ENCODE measurements at regions not wholly inside any gene's neighbourhood (a gene's known extent, or its start where the extent isn't known, plus 50 kb on each side); places are given as distances from the start of the nearest gene placed in this dataset.

- H3K4me3 Mint-ChIP-seq, result no peak overlapping the region
- peaks cover 5% of the 10 kb centered on the region for H3K9me3 Mint-ChIP-seq
- peaks cover 2% of the 10 kb centered on the region for H3K27me3 Mint-ChIP-seq (ENCODE audit: insufficient read depth)
- intact Hi-C loops (cut with micrococcal nuclease), result no loop called here
- H3K27ac Mint-ChIP-seq, result no peak overlapping the region
- no peak for DNase-seq (ENCODE audit: low spot score)
- H3K4me1 Mint-ChIP-seq (ENCODE audit: low read depth), result peaks cover 23% of the 10 kb centered on the region
- peaks cover 20% of the 10 kb centered on the region for H3K36me3 Mint-ChIP-seq (ENCODE audit: low read depth)
Measured at GRCh38 chr21:31450980-31451379, 106.9 kb upstream of the TIAM1 start.

DNA sequence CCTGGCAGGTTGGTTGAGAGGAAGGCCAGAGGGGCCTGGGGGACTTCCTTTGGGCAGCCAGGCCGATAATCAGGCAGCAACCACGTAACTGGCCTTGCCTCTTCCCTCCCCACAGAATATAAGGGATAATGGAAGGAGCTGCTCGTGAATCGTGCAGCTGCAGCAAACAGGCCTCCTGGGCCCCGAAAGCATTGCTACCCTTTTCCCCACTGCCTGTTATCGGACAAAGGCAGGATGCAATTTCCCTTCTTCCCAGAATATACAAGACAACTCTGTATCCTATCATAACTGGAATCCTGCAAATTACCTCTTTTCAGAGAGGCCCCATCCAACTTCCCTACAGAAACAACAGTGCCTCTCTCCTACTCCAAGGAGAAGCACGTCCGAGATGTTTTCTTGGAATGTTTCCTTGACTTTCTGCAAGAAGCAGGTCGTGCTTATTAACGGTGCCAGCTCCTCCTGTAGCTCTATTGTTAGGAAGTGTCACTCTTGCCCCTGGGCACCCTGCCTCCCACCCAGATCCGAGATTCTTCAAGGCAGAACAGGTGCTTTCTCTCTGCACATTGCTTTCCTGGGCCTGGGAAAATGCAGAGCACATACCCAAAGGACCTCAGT, 106.0 kb upstream of the TIAM1 start:
- peaks cover 5% of the 10 kb centered on the region for H3K9me3 Mint-ChIP-seq
- intact Hi-C loops (cut with micrococcal nuclease), result loop anchor here (5.0 kb wide), 3 partner anchors 57 to 253 kb away; no protein-coding TSS in a partner anchor
- no peak for DNase-seq (ENCODE audit: low spot score)
- no peak overlapping the region for H3K4me3 Mint-ChIP-seq
- peaks cover 22% of the 10 kb centered on the region for H3K36me3 Mint-ChIP-seq (ENCODE audit: low read depth)
- peaks cover 2% of the 10 kb centered on the region for H3K27me3 Mint-ChIP-seq (ENCODE audit: insufficient read depth)
- no peak overlapping the region for H3K27ac Mint-ChIP-seq
- H3K4me1 Mint-ChIP-seq (ENCODE audit: low read depth), result peaks cover 32% of the 10 kb centered on the region

DNA sequence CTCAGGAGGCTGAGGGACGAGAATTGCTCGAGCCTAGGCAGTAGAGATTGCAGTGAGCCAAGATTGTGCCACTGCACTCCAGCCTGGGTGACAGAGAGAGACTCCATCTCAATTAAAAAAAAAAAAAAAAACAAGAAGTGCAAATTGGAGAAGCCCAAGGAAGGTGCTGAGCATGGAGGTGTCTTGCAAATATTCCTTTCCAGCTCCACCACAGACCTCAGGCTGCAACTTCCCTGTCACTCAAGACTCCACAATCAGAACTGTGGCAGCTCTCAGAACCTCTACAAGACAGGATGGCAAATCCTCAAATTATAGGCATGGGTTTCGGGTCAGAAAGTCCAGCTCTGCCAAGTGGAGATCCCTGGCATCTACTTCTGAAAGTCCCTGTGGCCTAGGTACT, 104.4 kb upstream of the TIAM1 start:
- Mint-ChIP-seq H3K9me3 (peaks cover 5% of the 10 kb centered on the region), H3K36me3 (ENCODE audit: low read depth) (peaks cover 24% of the 10 kb centered on the region), H3K4me1 (ENCODE audit: low read depth) (peaks cover 41% of the 10 kb centered on the region), H3K4me3 (no peak overlapping the region), H3K27me3 (ENCODE audit: insufficient read depth) (peaks cover 4% of the 10 kb centered on the region), H3K27ac (no peak overlapping the region)
- intact Hi-C loops (cut with micrococcal nuclease), result loop anchor here (5.0 kb wide), 3 partner anchors 59 to 251 kb away; no protein-coding TSS in a partner anchor
- DNase-seq (ENCODE audit: low spot score), result no peak

GRCh38 chr21:31447505-31447904, 103.4 kb upstream of the TIAM1 start:
- intact Hi-C loops (cut with micrococcal nuclease), result loop anchor here (2.0 to 5.0 kb wide), 4 partner anchors 21 to 250 kb away; no protein-coding TSS in a partner anchor
- H3K4me1 Mint-ChIP-seq (ENCODE audit: low read depth), result peaks cover 46% of the 10 kb centered on the region
- H3K4me3 Mint-ChIP-seq, result no peak overlapping the region
- H3K9me3 Mint-ChIP-seq, result peaks cover 6% of the 10 kb centered on the region
- H3K27me3 Mint-ChIP-seq (ENCODE audit: insufficient read depth), result peaks cover 4% of the 10 kb centered on the region
- no peak overlapping the region for H3K27ac Mint-ChIP-seq
- peaks cover 24% of the 10 kb centered on the region for H3K36me3 Mint-ChIP-seq (ENCODE audit: low read depth)
- DNase-seq (ENCODE audit: low spot score), result no peak

- H3K27me3 Mint-ChIP-seq (ENCODE audit: insufficient read depth), result peaks cover 6% of the 10 kb centered on the region
- peaks cover 8% of the 10 kb centered on the region for H3K9me3 Mint-ChIP-seq
- H3K4me1 Mint-ChIP-seq (ENCODE audit: low read depth), result peaks cover 47% of the 10 kb centered on the region
- peak overlapping the region; percentile 68 for H3K4me3 Mint-ChIP-seq
- DNase-seq (ENCODE audit: low spot score), result peak; percentile 49
- peaks cover 22% of the 10 kb centered on the region for H3K36me3 Mint-ChIP-seq (ENCODE audit: low read depth)
- peak overlapping the region; percentile 91 for H3K27ac Mint-ChIP-seq
- intact Hi-C loops (cut with micrococcal nuclease), result loop anchor here (2.0 to 5.0 kb wide), 4 partner anchors 20 to 249 kb away; no protein-coding TSS in a partner anchor
Measured at GRCh38 chr21:31446226-31446855, 102.3 kb upstream of the TIAM1 start.

DNA sequence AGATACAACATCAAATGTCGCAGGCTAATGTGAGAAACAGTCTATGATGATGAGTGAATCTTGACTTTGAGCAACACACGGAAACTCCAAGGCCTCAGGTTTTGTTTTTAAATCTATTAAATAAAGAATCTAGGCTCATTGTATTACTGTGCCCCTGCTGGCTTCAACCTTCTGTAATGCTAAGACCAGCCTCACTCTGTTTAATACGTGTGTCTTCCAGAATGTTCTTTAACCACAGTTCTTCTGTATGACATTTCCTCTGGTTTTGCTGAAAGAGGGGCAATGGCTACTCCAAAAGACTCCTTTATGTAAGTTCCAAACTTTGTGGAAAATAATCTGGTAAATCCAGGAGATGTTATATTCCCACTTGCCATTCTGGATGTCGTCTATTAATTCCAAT, 101.1 kb upstream of the TIAM1 start:
- no peak for DNase-seq (ENCODE audit: low spot score)
- no peak overlapping the region for H3K4me3 Mint-ChIP-seq
- H3K9me3 Mint-ChIP-seq, result peaks cover 12% of the 10 kb centered on the region
- intact Hi-C loops (cut with micrococcal nuclease), result loop anchor here (5.0 kb wide), 3 partner anchors 62 to 248 kb away; no protein-coding TSS in a partner anchor
- H3K36me3 Mint-ChIP-seq (ENCODE audit: low read depth), result peaks cover 21% of the 10 kb centered on the region
- H3K4me1 Mint-ChIP-seq (ENCODE audit: low read depth), result peaks cover 47% of the 10 kb centered on the region
- H3K27ac Mint-ChIP-seq, result no peak overlapping the region
- H3K27me3 Mint-ChIP-seq (ENCODE audit: insufficient read depth), result peaks cover 7% of the 10 kb centered on the region

GRCh38 chr21:31443736-31444521, 99.9 kb upstream of the TIAM1 start:
- no peak overlapping the region for H3K27ac Mint-ChIP-seq
- intact Hi-C loops (cut with micrococcal nuclease), result no loop called here
- H3K9me3 Mint-ChIP-seq, result peaks cover 21% of the 10 kb centered on the region
- no peak overlapping the region for H3K4me3 Mint-ChIP-seq
- no peak for DNase-seq (ENCODE audit: low spot score)
- H3K27me3 Mint-ChIP-seq (ENCODE audit: insufficient read depth), result peaks cover 14% of the 10 kb centered on the region
- H3K36me3 Mint-ChIP-seq (ENCODE audit: low read depth), result peaks cover 28% of the 10 kb centered on the region
- peaks cover 47% of the 10 kb centered on the region for H3K4me1 Mint-ChIP-seq (ENCODE audit: low read depth)

GRCh38 chr21:31442339-31442738, 98.3 kb upstream of the TIAM1 start:
- no peak overlapping the region for H3K4me3 Mint-ChIP-seq
- intact Hi-C loops (cut with micrococcal nuclease), result no loop called here
- peaks cover 14% of the 10 kb centered on the region for H3K27me3 Mint-ChIP-seq (ENCODE audit: insufficient read depth)
- H3K27ac Mint-ChIP-seq, result no peak overlapping the region
- peaks cover 26% of the 10 kb centered on the region for H3K36me3 Mint-ChIP-seq (ENCODE audit: low read depth)
- peaks cover 38% of the 10 kb centered on the region for H3K4me1 Mint-ChIP-seq (ENCODE audit: low read depth)
- DNase-seq (ENCODE audit: low spot score), result no peak
- H3K9me3 Mint-ChIP-seq, result peaks cover 21% of the 10 kb centered on the region

DNA sequence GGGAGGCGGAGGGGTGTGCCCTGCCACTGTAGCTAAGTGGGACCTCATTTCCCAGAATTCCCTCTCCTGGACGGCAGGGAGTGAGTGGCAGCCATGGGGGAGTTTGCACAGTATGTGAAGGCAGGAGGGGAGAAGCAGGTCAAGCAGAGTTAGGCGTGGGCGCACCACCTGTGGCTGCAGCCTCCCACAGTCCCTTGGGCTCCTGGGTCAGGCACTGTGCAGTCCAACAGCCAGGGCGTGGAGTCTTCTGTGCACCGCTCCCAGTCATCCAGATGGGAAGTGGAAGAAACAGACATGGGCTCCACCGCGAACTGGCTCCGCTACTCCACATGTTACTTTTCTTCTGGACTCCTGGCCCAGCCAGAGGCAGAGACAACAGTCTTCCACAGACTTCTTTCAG, 85.4 kb upstream of the TIAM1 start:
- Mint-ChIP-seq H3K4me1 (ENCODE audit: low read depth) (peaks cover 16% of the 10 kb centered on the region), H3K4me3 (no peak overlapping the region), H3K9me3 (no peaks in the 10 kb centered on the region), H3K36me3 (ENCODE audit: low read depth) (peaks cover 5% of the 10 kb centered on the region), H3K27me3 (ENCODE audit: insufficient read depth) (peaks cover 9% of the 10 kb centered on the region), H3K27ac (no peak overlapping the region)
- DNase-seq (ENCODE audit: low spot score), result no peak
- intact Hi-C loops (cut with micrococcal nuclease), result no loop called here

GRCh38 chr21:31426235-31426797, 82.3 kb upstream of the TIAM1 start:
- H3K27ac Mint-ChIP-seq, result peak overlapping the region; percentile 64
- peaks cover 10% of the 10 kb centered on the region for H3K27me3 Mint-ChIP-seq (ENCODE audit: insufficient read depth)
- H3K4me1 Mint-ChIP-seq (ENCODE audit: low read depth), result peaks cover 16% of the 10 kb centered on the region
- DNase-seq (ENCODE audit: low spot score), result peak; percentile 2
- peak overlapping the region; percentile 50 for H3K4me3 Mint-ChIP-seq
- peaks cover 8% of the 10 kb centered on the region for H3K36me3 Mint-ChIP-seq (ENCODE audit: low read depth)
- H3K9me3 Mint-ChIP-seq, result no peaks in the 10 kb centered on the region
- intact Hi-C loops (cut with micrococcal nuclease), result loop anchor here (1.0 to 2.0 kb wide), 11 partner anchors 20 to 294 kb away; no protein-coding TSS in a partner anchor

GRCh38 chr21:31425138-31425537, 81.1 kb upstream of the TIAM1 start:
- intact Hi-C loops (cut with micrococcal nuclease), result no loop called here
- no peak for DNase-seq (ENCODE audit: low spot score)
- Mint-ChIP-seq H3K9me3 (no peaks in the 10 kb centered on the region), H3K4me3 (no peak overlapping the region), H3K27ac (no peak overlapping the region), H3K36me3 (ENCODE audit: low read depth) (peaks cover 10% of the 10 kb centered on the region), H3K27me3 (ENCODE audit: insufficient read depth) (peaks cover 8% of the 10 kb centered on the region), H3K4me1 (ENCODE audit: low read depth) (peaks cover 16% of the 10 kb centered on the region)

DNA sequence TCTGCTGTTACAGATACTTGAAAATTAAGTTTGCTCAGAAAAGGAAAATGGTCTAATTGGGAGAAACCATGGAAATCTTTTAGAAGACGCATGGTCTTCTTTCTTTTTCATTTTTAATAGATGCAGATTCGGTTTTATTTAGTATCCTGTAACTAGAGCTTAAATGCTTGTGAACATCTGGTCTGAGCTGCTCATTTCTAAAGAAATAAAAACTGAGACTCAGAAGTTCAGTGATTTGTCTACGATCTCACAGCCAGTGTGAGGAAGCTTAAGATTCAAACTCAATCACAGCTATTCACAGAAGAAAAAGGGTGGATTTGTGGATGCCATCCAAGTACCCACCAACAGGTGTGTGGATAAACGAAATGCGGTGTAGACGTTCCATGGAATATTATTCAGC, 80.0 kb upstream of the TIAM1 start:
- H3K27me3 Mint-ChIP-seq (ENCODE audit: insufficient read depth), result peaks cover 11% of the 10 kb centered on the region
- no peak for DNase-seq (ENCODE audit: low spot score)
- peaks cover 9% of the 10 kb centered on the region for H3K36me3 Mint-ChIP-seq (ENCODE audit: low read depth)
- intact Hi-C loops (cut with micrococcal nuclease), result no loop called here
- H3K4me3 Mint-ChIP-seq, result no peak overlapping the region
- H3K27ac Mint-ChIP-seq, result no peak overlapping the region
- H3K4me1 Mint-ChIP-seq (ENCODE audit: low read depth), result peaks cover 16% of the 10 kb centered on the region
- H3K9me3 Mint-ChIP-seq, result no peaks in the 10 kb centered on the region

All from activated T-helper 1 cell treated with anti-CD3 and anti-CD28 coated beads, Interleukin-12 subunit alpha, Interleukin-12 subunit beta, Interleukin-2, Interleukin-4 antibody, amounts not matched to agents 30 ng/mL and 10 ng/mL and 1 ng/mL, durations not matched to agents 14 hours and 24 hours and 36 hours (primary cell).